ENCODE measurements at regions not wholly inside any gene's neighbourhood (a gene's known extent, or its start where the extent isn't known, plus 50 kb on each side); places are given as distances from the start of the nearest gene placed in this dataset.
"Not testable (repeated sequence)": the region's sequence is repeated elsewhere in the genome, so short reads cannot be mapped to it uniquely, and the experiment has no call there.

GRCh38 chr10:11403646-11404045, 207.8 kb downstream of the USP6NL start:
- H3K4me3 ChIP-seq; H3K27ac ChIP-seq; DNase-seq (ENCODE audit: low spot score): not testable (repeated sequence)

- no peak for TF ChIP-seq CTCF (IDR thresholded peaks at IDR 0.05)
- H3K27ac ChIP-seq: no peak overlapping the region
- no peak overlapping the region for H3K4me3 ChIP-seq
- DNase-seq (ENCODE audit: low spot score): peak; percentile 45
These were observed 208.3 kb downstream of the USP6NL start for GRCh38 chr10:11403116-11403515.

GRCh38 chr10:11402392-11402791, 209.1 kb downstream of the USP6NL start:
- DNase-seq (ENCODE audit: low spot score): peak; percentile 11
- no peak for TF ChIP-seq CTCF (IDR thresholded peaks at IDR 0.05)
- no peak overlapping the region for H3K4me3 ChIP-seq
- H3K27ac ChIP-seq: no peak overlapping the region

- peak; percentile 47 for DNase-seq (ENCODE audit: low spot score)
- TF ChIP-seq CTCF (IDR thresholded peaks at IDR 0.05): no peak
- H3K4me3 ChIP-seq: no peak overlapping the region
- no peak overlapping the region for H3K27ac ChIP-seq
These were observed 209.9 kb downstream of the USP6NL start for GRCh38 chr10:11401264-11402235.

- TF ChIP-seq CTCF (IDR thresholded peaks at IDR 0.05): no peak
These were observed 213.4 kb downstream of the USP6NL start for GRCh38 chr10:11397980-11398580.

GRCh38 chr10:11397077-11397965, 214.1 kb downstream of the USP6NL start:
- no peak for TF ChIP-seq CTCF (IDR thresholded peaks at IDR 0.05)
- DNase-seq (ENCODE audit: low spot score): peak; percentile 70
- Histone ChIP-seq H3K27ac (no peak overlapping the region), H3K4me3 (no peak overlapping the region)

More at GRCh38 chr10:11397980-11398580, 213.4 kb downstream of the USP6NL start:
- H3K4me3 ChIP-seq: no peak overlapping the region
- DNase-seq (ENCODE audit: low spot score): peak; percentile 61
- H3K27ac ChIP-seq: no peak overlapping the region
